ENCODE measurements at regions not wholly inside any gene's neighbourhood (a gene's known extent, or its start where the extent isn't known, plus 50 kb on each side); places are given as distances from the start of the nearest gene placed in this dataset.

DNA sequence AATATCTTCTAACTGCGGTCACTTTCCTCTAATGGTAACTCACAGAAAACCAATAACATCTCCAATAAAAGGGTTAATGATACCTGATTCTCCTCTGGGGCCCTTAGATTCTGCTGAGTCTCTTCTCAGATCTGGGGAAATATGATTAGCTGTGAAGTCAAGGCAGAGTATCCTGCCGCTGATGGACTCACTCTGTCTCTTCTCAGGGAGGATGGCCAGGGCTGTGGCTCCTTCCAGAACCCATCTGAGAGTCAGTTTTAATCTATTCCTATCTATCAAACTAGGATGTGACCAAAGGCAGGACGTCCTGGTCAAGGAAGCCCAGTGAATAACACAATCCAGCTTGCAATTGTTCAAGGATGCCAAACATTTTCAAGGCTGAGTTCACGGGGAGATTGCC is 109.8 kb downstream of the SLC10A2 start:
- DNase-seq (ENCODE audit: low read depth in 1 of 2, low spot score in 1 of 2): no peak
- TF ChIP-seq JUND (IDR thresholded peaks at IDR 0.05; ENCODE audit: low read depth): no peak
- in situ Hi-C loops (cut with HindIII; ENCODE audit: low pct_unique_long_range_greater_than_20kb, low sequenced_read_pairs): no loop called here

DNA sequence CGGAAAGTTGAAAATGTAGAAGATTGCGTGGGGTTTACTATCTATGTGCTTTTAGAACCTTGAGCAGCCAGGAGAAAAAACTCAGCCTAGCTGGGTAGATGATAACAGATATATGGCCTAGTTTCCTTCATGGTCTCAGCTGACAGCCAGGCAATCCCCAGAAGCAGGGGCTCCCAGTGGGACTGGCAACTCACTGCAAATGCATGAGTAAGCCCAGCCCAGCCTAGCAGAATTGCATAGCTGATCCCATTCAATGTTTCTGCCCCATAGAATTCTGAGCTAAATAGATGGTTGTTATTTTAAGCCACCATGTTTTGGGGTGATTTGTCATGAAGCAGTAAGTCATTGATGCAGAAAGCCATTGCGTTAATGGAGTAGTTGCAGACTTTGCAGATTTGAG is 108.5 kb downstream of the ERCC5 start:
- in situ Hi-C loops (cut with HindIII; ENCODE audit: low pct_unique_long_range_greater_than_20kb, low sequenced_read_pairs): no loop called here
- DNase-seq (ENCODE audit: low read depth in 1 of 2, low spot score in 1 of 2): no peak
- TF ChIP-seq JUND (IDR thresholded peaks at IDR 0.05; ENCODE audit: low read depth): no peak

DNA sequence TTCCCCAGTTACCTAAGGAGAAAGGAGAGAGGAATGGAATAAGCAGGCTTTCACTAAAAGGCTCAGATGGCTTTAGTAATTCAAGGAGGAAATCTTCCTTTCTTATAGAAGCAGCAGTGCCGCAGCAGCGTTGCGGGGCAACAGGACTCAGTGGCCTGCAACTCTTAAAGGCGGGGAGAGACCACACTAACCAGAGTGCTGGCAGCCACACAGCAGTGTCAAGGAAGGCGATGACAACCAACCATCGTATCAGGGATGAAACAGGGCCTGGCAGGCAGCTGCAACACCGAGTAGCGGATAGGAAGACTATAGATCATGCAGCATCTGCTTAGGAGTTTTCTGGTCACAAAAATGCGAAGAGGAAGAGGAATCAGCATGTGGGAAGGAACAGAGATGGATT is 106.0 kb downstream of the ERCC5 start:
- DNase-seq (ENCODE audit: low read depth in 1 of 2, low spot score in 1 of 2): no peak
- TF ChIP-seq JUND (IDR thresholded peaks at IDR 0.05; ENCODE audit: low read depth): no peak
- in situ Hi-C loops (cut with HindIII; ENCODE audit: low pct_unique_long_range_greater_than_20kb, low sequenced_read_pairs): no loop called here

DNA sequence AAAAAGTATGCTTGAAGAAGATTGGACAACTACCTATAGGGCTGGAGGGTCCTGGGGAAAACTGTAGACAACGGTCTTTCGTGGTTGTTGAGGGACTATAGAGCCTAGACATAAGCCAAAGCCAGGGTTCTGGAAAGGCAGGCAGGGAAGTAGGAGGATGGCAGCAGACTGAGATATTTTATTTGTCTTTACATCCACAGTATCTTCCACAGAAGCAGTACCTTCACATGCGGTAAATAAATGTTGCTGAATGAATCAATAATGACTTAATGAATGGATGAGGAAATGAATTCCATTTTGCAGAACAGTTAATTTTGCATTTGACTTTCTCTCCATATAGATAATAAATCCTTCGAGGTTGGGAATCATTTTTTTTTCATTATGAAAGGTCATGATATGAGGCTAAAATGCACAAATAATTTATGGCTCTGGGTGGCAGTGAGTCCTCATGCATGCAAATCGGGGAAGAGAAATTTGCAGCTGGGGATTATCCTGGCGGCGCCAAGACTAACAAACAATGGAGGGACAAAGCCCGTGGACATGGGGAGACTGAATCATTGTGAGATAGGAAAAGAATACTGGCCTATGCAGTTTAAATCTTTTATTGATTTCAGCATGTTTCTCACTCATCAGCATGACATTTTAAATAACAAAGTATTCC is 102.0 kb downstream of the ERCC5 start:
- in situ Hi-C loops (cut with HindIII; ENCODE audit: low pct_unique_long_range_greater_than_20kb, low sequenced_read_pairs): no loop called here
- peak in 1 of 2 experiments; percentile 29 for DNase-seq (ENCODE audit: low read depth in 1 of 2, low spot score in 1 of 2)
- TF ChIP-seq JUND (IDR thresholded peaks at IDR 0.05; ENCODE audit: low read depth): no peak

DNA sequence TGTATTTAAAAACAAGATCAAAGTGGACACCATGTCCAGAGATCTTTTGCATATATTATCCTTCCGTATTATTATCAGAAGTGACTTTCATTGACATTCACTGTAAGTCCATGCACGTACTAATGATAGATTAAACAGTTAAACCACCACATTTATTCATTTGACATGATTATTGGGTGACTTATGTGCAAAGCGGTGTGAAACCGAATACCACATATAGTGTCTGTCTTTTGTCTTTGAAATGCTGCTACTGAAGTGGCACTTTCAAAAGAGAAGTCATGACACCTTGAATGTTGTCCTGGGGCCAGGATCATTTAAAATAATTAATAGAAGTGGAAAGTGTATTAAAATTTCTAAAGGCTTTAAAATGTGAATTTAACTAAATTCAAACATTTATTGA is 100.1 kb downstream of the ERCC5 start:
- in situ Hi-C loops (cut with HindIII; ENCODE audit: low pct_unique_long_range_greater_than_20kb, low sequenced_read_pairs): no loop called here
- TF ChIP-seq JUND (IDR thresholded peaks at IDR 0.05; ENCODE audit: low read depth): no peak
- DNase-seq (ENCODE audit: low read depth in 1 of 2, low spot score in 1 of 2): no peak

DNA sequence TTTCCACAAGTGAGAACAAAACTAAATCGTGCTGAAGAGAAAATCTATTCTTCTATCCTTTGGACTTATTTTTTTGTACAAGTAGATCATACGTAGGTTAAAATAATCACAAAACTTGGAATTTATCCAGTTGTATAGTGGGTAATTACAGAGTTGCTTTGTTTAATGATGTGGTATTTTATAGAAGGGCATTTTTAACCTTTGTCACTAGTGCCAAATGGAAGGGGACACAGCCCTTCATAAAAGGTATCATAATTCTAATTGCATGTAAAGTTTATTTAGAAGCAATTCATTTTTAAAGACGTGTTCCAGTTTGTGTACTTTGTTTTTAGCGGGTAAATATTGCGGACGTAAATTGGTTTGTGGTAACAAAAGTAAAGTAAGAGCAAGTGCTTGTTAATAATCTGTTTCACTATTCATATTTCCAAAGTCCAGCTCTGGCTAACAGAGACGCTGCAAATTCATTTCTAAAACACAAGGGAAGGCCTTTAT is 99.5 kb downstream of the ERCC5 start:
- in situ Hi-C loops (cut with HindIII; ENCODE audit: low pct_unique_long_range_greater_than_20kb, low sequenced_read_pairs): no loop called here
- no peak for DNase-seq (ENCODE audit: low read depth in 1 of 2, low spot score in 1 of 2)
- no peak for TF ChIP-seq JUND (IDR thresholded peaks at IDR 0.05; ENCODE audit: low read depth)

DNA sequence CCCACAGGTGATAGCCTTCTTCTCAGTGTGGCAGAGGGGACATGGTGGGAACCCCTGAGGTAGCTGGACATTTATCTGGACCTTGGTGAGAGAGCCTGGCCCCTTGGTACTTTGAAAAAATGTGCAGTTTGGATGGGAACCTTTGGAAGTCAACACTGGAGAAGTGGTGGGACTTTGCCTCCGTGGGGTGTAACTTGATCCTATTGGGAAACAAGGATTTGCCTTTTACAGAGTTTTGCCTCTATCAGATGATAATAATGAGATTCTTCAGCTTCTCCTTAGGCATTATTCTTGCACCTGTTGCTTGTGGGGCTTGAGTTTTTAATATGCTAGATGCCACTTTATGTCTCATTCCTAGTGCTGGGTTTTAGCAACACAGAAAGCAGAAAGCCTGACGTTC is 99.0 kb downstream of the ERCC5 start:
- in situ Hi-C loops (cut with HindIII; ENCODE audit: low pct_unique_long_range_greater_than_20kb, low sequenced_read_pairs): no loop called here
- no peak for DNase-seq (ENCODE audit: low read depth in 1 of 2, low spot score in 1 of 2)
- TF ChIP-seq JUND (IDR thresholded peaks at IDR 0.05; ENCODE audit: low read depth): no peak

DNA sequence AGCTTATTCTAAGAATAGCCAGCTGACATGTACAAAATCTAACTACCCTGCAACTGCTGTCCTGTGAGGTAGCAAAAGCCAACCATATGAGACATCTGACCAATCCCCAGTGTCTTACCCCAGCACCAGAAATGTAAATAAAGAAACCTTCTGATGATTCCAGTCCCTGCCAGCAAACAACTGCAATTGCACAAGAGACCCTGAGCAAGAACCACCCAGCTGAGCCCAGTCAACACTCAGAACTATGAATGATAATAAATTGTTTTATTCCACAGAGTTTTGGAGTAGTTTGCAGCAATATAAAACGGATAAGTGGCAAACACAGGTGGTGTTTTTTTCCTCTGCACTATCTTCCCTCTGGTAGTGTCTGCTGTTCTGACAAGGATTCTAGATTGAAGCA is 94.9 kb downstream of the ERCC5 start:
- TF ChIP-seq JUND (IDR thresholded peaks at IDR 0.05; ENCODE audit: low read depth): no peak
- in situ Hi-C loops (cut with HindIII; ENCODE audit: low pct_unique_long_range_greater_than_20kb, low sequenced_read_pairs): no loop called here
- DNase-seq (ENCODE audit: low read depth in 1 of 2, low spot score in 1 of 2): no peak

DNA sequence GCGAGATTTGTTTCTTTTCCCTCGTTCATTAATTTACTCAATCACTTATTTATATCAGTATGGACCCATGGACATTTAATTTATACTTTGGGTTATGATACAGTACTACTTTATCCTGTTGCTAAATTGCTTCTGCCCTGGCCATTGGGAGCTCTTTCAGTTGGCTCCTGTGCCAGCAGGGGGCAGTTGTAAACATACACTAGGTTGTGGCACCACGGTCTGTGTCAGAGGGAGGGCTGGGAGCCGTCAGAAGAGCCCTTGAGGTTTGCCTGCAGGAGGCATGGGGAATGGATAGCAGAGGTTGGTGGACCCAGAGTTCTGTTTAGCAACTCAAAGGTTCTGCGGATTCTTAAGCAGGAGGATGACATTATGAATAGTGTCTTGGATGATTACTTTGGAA is 94.3 kb downstream of the ERCC5 start:
- TF ChIP-seq JUND (IDR thresholded peaks at IDR 0.05; ENCODE audit: low read depth): no peak
- in situ Hi-C loops (cut with HindIII; ENCODE audit: low pct_unique_long_range_greater_than_20kb, low sequenced_read_pairs): no loop called here
- DNase-seq (ENCODE audit: low read depth in 1 of 2, low spot score in 1 of 2): peak in 1 of 2 experiments; percentile 9

DNA sequence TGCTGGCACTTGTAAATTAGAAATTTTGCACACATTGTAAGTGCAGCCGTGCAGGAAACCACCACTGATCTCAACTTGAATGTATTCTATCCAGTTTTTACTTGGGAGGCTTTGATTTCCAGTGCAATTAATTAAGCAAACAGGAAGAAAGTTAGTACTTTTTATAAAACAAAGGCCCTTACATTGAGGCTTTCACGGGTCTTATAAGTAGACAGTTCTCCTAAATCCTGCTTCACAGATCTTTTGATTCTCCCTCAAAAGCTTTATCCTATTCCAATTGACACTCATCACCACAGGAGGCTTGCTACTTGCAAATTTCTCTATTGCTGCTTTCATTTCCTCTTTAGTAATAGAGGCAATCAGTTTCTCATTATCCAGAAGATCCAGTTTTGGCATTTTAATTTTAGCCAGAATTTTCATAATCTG is 90.1 kb downstream of the ERCC5 start:
- in situ Hi-C loops (cut with HindIII; ENCODE audit: low pct_unique_long_range_greater_than_20kb, low sequenced_read_pairs): no loop called here
- no peak for DNase-seq (ENCODE audit: low read depth in 1 of 2, low spot score in 1 of 2)
- no peak for TF ChIP-seq JUND (IDR thresholded peaks at IDR 0.05; ENCODE audit: low read depth)

DNA sequence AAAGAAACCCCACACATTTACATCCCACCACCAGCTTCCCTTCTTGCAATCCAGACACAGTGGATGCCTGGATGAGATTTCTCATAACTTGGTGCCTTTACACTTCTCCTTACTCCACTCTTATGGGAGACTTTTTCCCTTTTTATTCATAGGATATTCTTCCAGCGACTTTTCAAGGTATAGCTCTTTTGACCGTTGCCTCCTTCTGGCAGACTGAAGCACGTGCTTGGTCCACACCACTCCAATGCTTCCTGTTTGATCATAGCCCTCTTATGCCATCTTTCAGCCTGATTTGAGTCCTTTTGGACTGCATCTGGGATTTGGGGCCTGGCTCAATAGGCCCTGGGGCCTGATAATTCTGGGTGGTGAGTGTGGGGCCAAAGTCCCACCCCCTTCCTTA is 87.7 kb downstream of the ERCC5 start:
- in situ Hi-C loops (cut with HindIII; ENCODE audit: low pct_unique_long_range_greater_than_20kb, low sequenced_read_pairs): no loop called here
- no peak for DNase-seq (ENCODE audit: low read depth in 1 of 2, low spot score in 1 of 2)
- no peak for TF ChIP-seq JUND (IDR thresholded peaks at IDR 0.05; ENCODE audit: low read depth)

DNA sequence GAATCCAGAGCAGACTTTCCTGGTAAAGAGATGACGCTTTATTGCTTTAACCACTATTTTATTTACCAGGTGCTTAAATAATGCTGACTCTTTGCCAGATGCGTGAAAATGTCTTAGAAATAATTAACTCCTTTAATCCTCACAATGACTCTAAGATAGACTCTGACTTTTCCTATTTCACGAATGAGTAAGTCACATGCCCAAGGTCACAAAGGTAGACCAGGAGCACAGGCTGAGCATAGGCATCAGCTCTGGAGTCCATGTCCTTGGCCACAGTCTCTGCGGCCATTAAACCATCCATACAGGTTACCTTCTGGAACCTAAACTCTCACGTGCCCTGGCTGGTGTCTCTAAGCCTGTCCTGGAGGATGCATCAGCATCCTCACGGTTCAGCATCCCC is 87.3 kb downstream of the ERCC5 start:
- DNase-seq (ENCODE audit: low read depth in 1 of 2, low spot score in 1 of 2): no peak
- TF ChIP-seq JUND (IDR thresholded peaks at IDR 0.05; ENCODE audit: low read depth): no peak
- in situ Hi-C loops (cut with HindIII; ENCODE audit: low pct_unique_long_range_greater_than_20kb, low sequenced_read_pairs): no loop called here

DNA sequence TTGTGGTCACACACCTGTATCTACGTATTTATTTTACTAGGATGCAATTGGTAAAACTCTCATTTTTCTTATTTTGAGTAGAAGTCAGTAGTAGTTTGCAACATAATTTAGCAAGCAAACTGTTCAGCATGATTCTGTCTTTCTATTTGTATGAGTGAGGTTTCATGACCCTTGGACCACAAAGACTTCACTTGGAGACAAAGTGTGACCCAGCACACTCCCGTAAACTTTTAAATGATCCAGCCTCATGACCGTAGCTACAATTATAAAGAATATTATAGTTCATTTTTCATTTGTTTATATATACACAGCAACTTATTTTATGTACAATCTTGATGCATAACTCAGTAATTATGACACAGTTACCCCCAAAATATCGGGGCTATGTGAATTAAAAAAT is 86.5 kb downstream of the ERCC5 start:
- in situ Hi-C loops (cut with HindIII; ENCODE audit: low pct_unique_long_range_greater_than_20kb, low sequenced_read_pairs): no loop called here
- no peak for TF ChIP-seq JUND (IDR thresholded peaks at IDR 0.05; ENCODE audit: low read depth)
- no peak for DNase-seq (ENCODE audit: low read depth in 1 of 2, low spot score in 1 of 2)

DNA sequence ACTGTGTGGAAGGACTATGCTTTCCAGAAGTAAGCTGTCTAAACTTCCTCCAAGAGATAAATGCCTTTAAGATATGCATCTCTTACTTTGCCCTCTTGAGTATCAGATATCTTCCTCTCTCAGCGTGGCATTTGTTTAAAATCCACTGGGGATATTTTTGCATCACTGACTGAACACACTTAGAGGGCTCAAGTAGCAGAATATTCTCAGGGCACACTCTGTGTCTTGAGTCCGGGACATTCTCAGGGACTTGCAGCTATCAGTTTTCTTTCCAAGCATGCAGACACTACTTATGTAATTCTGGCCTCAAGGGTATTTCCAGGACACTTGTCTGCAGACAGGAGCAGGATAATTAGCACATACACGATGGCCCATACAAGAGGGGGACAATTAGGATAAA is 84.7 kb downstream of the ERCC5 start:
- no peak for DNase-seq (ENCODE audit: low read depth in 1 of 2, low spot score in 1 of 2)
- TF ChIP-seq JUND (IDR thresholded peaks at IDR 0.05; ENCODE audit: low read depth): no peak
- in situ Hi-C loops (cut with HindIII; ENCODE audit: low pct_unique_long_range_greater_than_20kb, low sequenced_read_pairs): no loop called here

All from T47D (cell line).